ENCODE measurements at regions not wholly inside any gene's neighbourhood (a gene's known extent, or its start where the extent isn't known, plus 50 kb on each side); places are given as distances from the start of the nearest gene placed in this dataset.

- Histone ChIP-seq H3K4me3 (ENCODE audit: severe bottlenecking) (no peak overlapping the region), H3K36me3 (ENCODE audit: low read depth) (no peaks in the 10 kb centered on the region), H3K27ac (ENCODE audit: poor library complexity, severe bottlenecking) (no peak overlapping the region), H3K27me3 (ENCODE audit: insufficient read depth, poor library complexity, severe bottlenecking) (peaks cover 14% of the 10 kb centered on the region), H3K4me1 (ENCODE audit: insufficient read depth, poor library complexity, severe bottlenecking) (peaks cover 11% of the 10 kb centered on the region), H3K9me3 (ENCODE audit: severe bottlenecking) (no peaks in the 10 kb centered on the region)
- TF ChIP-seq CTCF (IDR thresholded peaks at IDR 0.05; ENCODE audit: poor library complexity, severe bottlenecking): no peak
- ATAC-seq (ENCODE audit: low read depth) (no peak), DNase-seq (ENCODE audit: low spot score) (no peak)
Measured at GRCh38 chr10:125475815-125476214, 207.1 kb downstream of the TEX36 start.

- no peak overlapping the region for H3K27ac ChIP-seq (ENCODE audit: poor library complexity, severe bottlenecking)
- no peak for ATAC-seq (ENCODE audit: low read depth)
- DNase-seq (ENCODE audit: low spot score): no peak
- H3K4me3 ChIP-seq (ENCODE audit: severe bottlenecking): no peak overlapping the region
- no peaks in the 10 kb centered on the region for H3K9me3 ChIP-seq (ENCODE audit: severe bottlenecking)
- no peaks in the 10 kb centered on the region for H3K36me3 ChIP-seq (ENCODE audit: low read depth)
- TF ChIP-seq CTCF (IDR thresholded peaks at IDR 0.05; ENCODE audit: poor library complexity, severe bottlenecking): no peak
- H3K4me1 ChIP-seq (ENCODE audit: insufficient read depth, poor library complexity, severe bottlenecking): no peaks in the 10 kb centered on the region
- peaks cover 14% of the 10 kb centered on the region for H3K27me3 ChIP-seq (ENCODE audit: insufficient read depth, poor library complexity, severe bottlenecking)
Measured at GRCh38 chr10:125473143-125473793, 209.7 kb downstream of the TEX36 start.

- no peaks in the 10 kb centered on the region for H3K4me1 ChIP-seq (ENCODE audit: insufficient read depth, poor library complexity, severe bottlenecking)
- DNase-seq (ENCODE audit: low spot score): no peak
Measured at GRCh38 chr10:125472010-125472607, 210.9 kb downstream of the TEX36 start.

GRCh38 chr10:125468278-125468677 lies 214.7 kb downstream of the TEX36 start:
- TF ChIP-seq CTCF (IDR thresholded peaks at IDR 0.05; ENCODE audit: poor library complexity, severe bottlenecking): no peak
- DNase-seq (ENCODE audit: low spot score) (no peak), ATAC-seq (ENCODE audit: low read depth) (no peak)
- Histone ChIP-seq H3K36me3 (ENCODE audit: low read depth) (no peaks in the 10 kb centered on the region), H3K4me1 (ENCODE audit: insufficient read depth, poor library complexity, severe bottlenecking) (no peaks in the 10 kb centered on the region), H3K27me3 (ENCODE audit: insufficient read depth, poor library complexity, severe bottlenecking) (peaks cover 12% of the 10 kb centered on the region), H3K9me3 (ENCODE audit: severe bottlenecking) (no peaks in the 10 kb centered on the region), H3K27ac (ENCODE audit: poor library complexity, severe bottlenecking) (no peak overlapping the region), H3K4me3 (ENCODE audit: severe bottlenecking) (no peak overlapping the region)

More at GRCh38 chr10:125472010-125472607, 210.9 kb downstream of the TEX36 start:
- H3K9me3 ChIP-seq (ENCODE audit: severe bottlenecking): no peaks in the 10 kb centered on the region
- no peak for TF ChIP-seq CTCF (IDR thresholded peaks at IDR 0.05; ENCODE audit: poor library complexity, severe bottlenecking)
- peak; percentile 95 for ATAC-seq (ENCODE audit: low read depth)
- peaks cover 23% of the 10 kb centered on the region for H3K27me3 ChIP-seq (ENCODE audit: insufficient read depth, poor library complexity, severe bottlenecking)
- H3K4me3 ChIP-seq (ENCODE audit: severe bottlenecking): no peak overlapping the region
- H3K27ac ChIP-seq (ENCODE audit: poor library complexity, severe bottlenecking): no peak overlapping the region
- H3K36me3 ChIP-seq (ENCODE audit: low read depth): no peaks in the 10 kb centered on the region

GRCh38 chr10:125466685-125467084 lies 216.3 kb downstream of the TEX36 start:
- TF ChIP-seq CTCF (IDR thresholded peaks at IDR 0.05; ENCODE audit: poor library complexity, severe bottlenecking): no peak
- DNase-seq (ENCODE audit: low spot score) (no peak), ATAC-seq (ENCODE audit: low read depth) (no peak)

More at GRCh38 chr10:125466685-125467084, 216.3 kb downstream of the TEX36 start:
- Histone ChIP-seq H3K27me3 (ENCODE audit: insufficient read depth, poor library complexity, severe bottlenecking) (peaks cover 12% of the 10 kb centered on the region), H3K4me3 (ENCODE audit: severe bottlenecking) (no peak overlapping the region), H3K4me1 (ENCODE audit: insufficient read depth, poor library complexity, severe bottlenecking) (no peaks in the 10 kb centered on the region), H3K9me3 (ENCODE audit: severe bottlenecking) (no peaks in the 10 kb centered on the region), H3K27ac (ENCODE audit: poor library complexity, severe bottlenecking) (no peak overlapping the region), H3K36me3 (ENCODE audit: low read depth) (no peaks in the 10 kb centered on the region)

Data from RWPE2 (cell line).